ENCODE measurements at regions not wholly inside any gene's neighbourhood (a gene's known extent, or its start where the extent isn't known, plus 50 kb on each side); places are given as distances from the start of the nearest gene placed in this dataset.
"Not testable (repeated sequence)": the region's sequence is repeated elsewhere in the genome, so short reads cannot be mapped to it uniquely, and the experiment has no call there.

DNA sequence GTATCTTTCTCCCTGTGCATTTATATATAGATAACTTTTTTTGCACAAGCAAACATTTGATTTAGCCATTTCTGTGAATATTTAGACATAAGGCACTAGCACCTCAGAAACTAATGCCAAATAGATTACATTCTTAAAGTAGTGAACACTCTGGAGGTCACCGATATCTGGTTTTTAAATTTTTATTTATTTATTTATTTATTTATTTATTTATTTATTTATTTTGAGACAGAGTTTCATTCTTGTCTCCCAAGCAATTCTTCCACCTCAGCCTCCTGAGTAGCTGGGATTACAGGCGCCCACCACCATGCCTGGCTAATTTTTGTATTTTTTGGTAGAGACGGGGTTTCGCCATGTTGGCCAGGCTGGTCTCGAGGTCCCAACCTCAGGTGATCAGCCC is 67.9 kb upstream of the FST start:
- TF ChIP-seq, protein P1, sequence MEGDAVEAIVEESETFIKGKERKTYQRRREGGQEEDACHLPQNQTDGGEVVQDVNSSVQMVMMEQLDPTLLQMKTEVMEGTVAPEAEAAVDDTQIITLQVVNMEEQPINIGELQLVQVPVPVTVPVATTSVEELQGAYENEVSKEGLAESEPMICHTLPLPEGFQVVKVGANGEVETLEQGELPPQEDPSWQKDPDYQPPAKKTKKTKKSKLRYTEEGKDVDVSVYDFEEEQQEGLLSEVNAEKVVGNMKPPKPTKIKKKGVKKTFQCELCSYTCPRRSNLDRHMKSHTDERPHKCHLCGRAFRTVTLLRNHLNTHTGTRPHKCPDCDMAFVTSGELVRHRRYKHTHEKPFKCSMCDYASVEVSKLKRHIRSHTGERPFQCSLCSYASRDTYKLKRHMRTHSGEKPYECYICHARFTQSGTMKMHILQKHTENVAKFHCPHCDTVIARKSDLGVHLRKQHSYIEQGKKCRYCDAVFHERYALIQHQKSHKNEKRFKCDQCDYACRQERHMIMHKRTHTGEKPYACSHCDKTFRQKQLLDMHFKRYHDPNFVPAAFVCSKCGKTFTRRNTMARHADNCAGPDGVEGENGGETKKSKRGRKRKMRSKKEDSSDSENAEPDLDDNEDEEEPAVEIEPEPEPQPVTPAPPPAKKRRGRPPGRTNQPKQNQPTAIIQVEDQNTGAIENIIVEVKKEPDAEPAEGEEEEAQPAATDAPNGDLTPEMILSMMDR (conservative IDR thresholded peaks at IDR 0.05) = not testable (repeated sequence)
- not testable (repeated sequence) for TF ChIP-seq EZH2 (IDR thresholded peaks at IDR 0.05; ENCODE audit: low read depth)

Data from PC-9 (cell line).